OCI-LY3 (cell line): ENCODE measurements at regions not wholly inside any gene's neighbourhood (a gene's known extent, or its start where the extent isn't known, plus 50 kb on each side); places are given as distances from the start of the nearest gene placed in this dataset.

Experiments used
- H2AFZ ChIP-seq: fragments of 200-600, 300-600 bp; shearing (Covaris generic); 2 replicates; pipeline ENCODE4 v1.6.0; 2014; ENCODE audit warnings: antibody characterized with exemption, low read depth, low read length
- H3K27ac ChIP-seq: fragments of 200-600, 300-600 bp; sonication (generic); 2 replicates; pipeline ENCODE4 v1.5.1; 2014; ENCODE audit warnings: mild to moderate bottlenecking, low read length, moderate library complexity, mixed read lengths
- H3K27me3 ChIP-seq: fragments of 200-600, 300-600 bp; sonication (generic); 2 replicates; pipeline ENCODE4 v1.6.1; 2014; ENCODE audit warnings: low read depth, low read length, mixed read lengths
- H3K36me3 ChIP-seq: fragments of 200-600, 300-600 bp; sonication (generic); replicated peaks from 2 replicates; pipeline ENCODE3; 2014; ENCODE audit warnings: low read depth, low read length, mixed read lengths
- H3K4me1 ChIP-seq: fragments of 300-600, 200-600 bp; sonication (generic); 2 replicates; pipeline ENCODE4 v1.6.1; 2014; ENCODE audit warnings: low read length, mixed read lengths
- H3K4me2 ChIP-seq: fragments of 200-600, 300-600 bp; sonication (generic); 2 replicates; pipeline ENCODE4 v1.6.1; 2014; ENCODE audit warnings: low read length, mixed read lengths
- H3K4me3 ChIP-seq: fragments of 300-600, 200-600 bp; sonication (generic); 2 replicates; pipeline ENCODE4 v1.5.1; 2014; ENCODE audit warnings: antibody characterized with exemption, mild to moderate bottlenecking, low read length, moderate library complexity
- H3K79me2 ChIP-seq: fragments of 300-600, 200-600 bp; shearing (Covaris generic); 2 replicates; pipeline ENCODE4 v1.6.1; 2014; ENCODE audit warnings: mild to moderate bottlenecking, low read length, mixed read lengths
- H3K9ac ChIP-seq: fragments of 300-600, 200-600 bp; shearing (Covaris generic); 2 replicates; pipeline ENCODE4 v1.6.0; 2014; ENCODE audit warnings: mild to moderate bottlenecking, low read length, moderate library complexity
- H3K9me3 ChIP-seq: fragments of 200-600, 300-600 bp; shearing (Covaris generic); 2 replicates; pipeline ENCODE4 v1.6.1; 2014; ENCODE audit warnings: low read length, mixed read lengths; ENCODE audit not compliant: insufficient read depth
- H4K20me1 ChIP-seq: fragments of 200-600, 300-600 bp; sonication (generic); 2 replicates; pipeline ENCODE4 v1.6.1; 2016; ENCODE audit warnings: low read length, mixed read lengths; ENCODE audit not compliant: insufficient read depth
- CTCF ChIP-seq: fragments of 200-600, 300-600 bp; sonication (generic); IDR thresholded peaks from 2 replicates; pipeline ENCODE4 v1.5.1; 2014; ENCODE audit warnings: antibody characterized with exemption, low read length, low read depth
- EZH2phosphoT487 ChIP-seq: fragments of 200-600 bp; shearing (Covaris generic); IDR thresholded peaks from 2 replicates; pipeline ENCODE4 v1.6.1; 2018; ENCODE audit warnings: antibody characterized with exemption, mixed run types, low read depth

- Histone ChIP-seq H2AFZ (no peak overlapping the region), H3K27me3 (no peaks in the 10 kb centered on the region), H4K20me1 (no peaks in the 10 kb centered on the region), H3K79me2 (no peaks in the 10 kb centered on the region), H3K4me3 (no peak overlapping the region), H3K9me3 (no peaks in the 10 kb centered on the region), H3K27ac (no peak overlapping the region), H3K9ac (no peak overlapping the region), H3K4me1 (no peaks in the 10 kb centered on the region), H3K36me3 (no peaks in the 10 kb centered on the region), H3K4me2 (no peak overlapping the region)
- TF ChIP-seq CTCF (no peak), EZH2phosphoT487 (no peak)
Observed at GRCh38 chr2:147137711-147138110, 707.1 kb upstream of the ACVR2A start.

- H3K36me3 ChIP-seq: no peaks in the 10 kb centered on the region
- no peak for TF ChIP-seq CTCF
- no peak for TF ChIP-seq EZH2phosphoT487
- no peaks in the 10 kb centered on the region for H3K4me1 ChIP-seq
- no peak overlapping the region for H3K4me2 ChIP-seq
- H3K27ac ChIP-seq: no peak overlapping the region
- H4K20me1 ChIP-seq: no peaks in the 10 kb centered on the region
- no peak overlapping the region for H3K4me3 ChIP-seq
- H3K27me3 ChIP-seq: no peaks in the 10 kb centered on the region
- H3K9me3 ChIP-seq: no peaks in the 10 kb centered on the region
- H3K79me2 ChIP-seq: no peaks in the 10 kb centered on the region
- H2AFZ ChIP-seq: no peak overlapping the region
- no peak overlapping the region for H3K9ac ChIP-seq
Observed at GRCh38 chr2:147135376-147135775, 709.5 kb upstream of the ACVR2A start.

- Histone ChIP-seq H4K20me1 (no peaks in the 10 kb centered on the region), H3K27me3 (no peaks in the 10 kb centered on the region), H3K36me3 (no peaks in the 10 kb centered on the region), H3K4me1 (no peaks in the 10 kb centered on the region), H3K9me3 (no peaks in the 10 kb centered on the region), H3K4me2 (no peak overlapping the region), H3K27ac (no peak overlapping the region), H3K79me2 (no peaks in the 10 kb centered on the region), H2AFZ (no peak overlapping the region), H3K9ac (no peak overlapping the region), H3K4me3 (no peak overlapping the region)
- TF ChIP-seq EZH2phosphoT487 (no peak), CTCF (no peak)
Observed at GRCh38 chr2:147133286-147133908, 711.4 kb upstream of the ACVR2A start.

- no peak overlapping the region for H3K4me3 ChIP-seq
- no peak overlapping the region for H3K27ac ChIP-seq
- TF ChIP-seq CTCF (no peak), EZH2phosphoT487 (no peak)
- no peaks in the 10 kb centered on the region for H4K20me1 ChIP-seq
- H3K4me2 ChIP-seq: no peak overlapping the region
- peaks cover 36% of the 10 kb centered on the region for H3K4me1 ChIP-seq
- H3K79me2 ChIP-seq: no peaks in the 10 kb centered on the region
- peaks cover 32% of the 10 kb centered on the region for H3K36me3 ChIP-seq
- no peak overlapping the region for H2AFZ ChIP-seq
- no peak overlapping the region for H3K9ac ChIP-seq
- H3K9me3 ChIP-seq: peaks cover 12% of the 10 kb centered on the region; the same call in 1 of the 2 replicates
- no peaks in the 10 kb centered on the region for H3K27me3 ChIP-seq
Observed at GRCh38 chr2:147125145-147125544, 719.7 kb upstream of the ACVR2A start.
